Epidermal melanocyte (primary cell): ENCODE measurements at regions not wholly inside any gene's neighbourhood (a gene's known extent, or its start where the extent isn't known, plus 50 kb on each side); places are given as distances from the start of the nearest gene placed in this dataset.
"Not testable (repeated sequence)": the region's sequence is repeated elsewhere in the genome, so short reads cannot be mapped to it uniquely, and the experiment has no call there.

Experiments
- DNase-seq: peaks from one replicate; pipeline ENCODE4 v3.0.0; 2011; ENCODE audit warnings: low spot score; ENCODE audit not compliant: insufficient read length

DNA sequence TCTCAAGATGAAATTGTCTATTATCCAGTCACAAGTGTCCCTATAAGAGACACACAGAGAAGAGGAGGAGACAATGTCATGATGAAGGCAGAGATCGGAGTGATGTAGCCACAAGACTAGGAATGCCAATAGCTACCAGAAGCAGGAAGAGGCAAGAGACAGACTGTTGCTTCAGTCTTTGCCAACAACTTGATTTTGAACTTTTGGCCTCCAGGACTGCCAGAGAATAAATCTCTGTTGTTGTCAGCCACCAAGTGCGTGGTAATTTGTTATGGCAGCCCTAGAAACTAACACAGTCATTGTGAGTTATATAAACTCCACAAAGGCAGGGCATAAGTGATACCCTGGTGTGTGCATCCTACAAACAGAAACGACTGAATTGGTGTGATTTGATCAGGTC lies 517.0 kb downstream of the BTBD3 start:
- DNase-seq = no peak

DNA sequence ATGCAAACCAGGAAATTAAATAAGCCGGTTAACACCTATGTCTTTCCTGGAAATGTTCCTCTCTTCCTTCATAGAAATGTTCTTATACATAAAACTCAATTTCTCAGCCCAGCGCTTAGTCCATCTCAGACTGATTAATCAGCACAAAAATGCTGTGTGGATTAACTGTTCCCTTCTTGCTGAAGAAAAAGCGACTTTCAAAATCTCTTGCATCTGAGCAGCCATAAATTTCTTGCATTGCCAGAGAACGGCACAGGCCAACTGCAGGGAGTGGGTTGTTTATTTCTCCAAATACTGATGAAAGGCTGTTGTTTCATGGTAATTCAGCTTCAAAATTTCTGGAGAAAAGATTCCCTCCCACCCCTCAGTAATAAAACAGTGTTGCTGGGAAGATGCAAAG lies 517.6 kb downstream of the BTBD3 start:
- no peak for DNase-seq

DNA sequence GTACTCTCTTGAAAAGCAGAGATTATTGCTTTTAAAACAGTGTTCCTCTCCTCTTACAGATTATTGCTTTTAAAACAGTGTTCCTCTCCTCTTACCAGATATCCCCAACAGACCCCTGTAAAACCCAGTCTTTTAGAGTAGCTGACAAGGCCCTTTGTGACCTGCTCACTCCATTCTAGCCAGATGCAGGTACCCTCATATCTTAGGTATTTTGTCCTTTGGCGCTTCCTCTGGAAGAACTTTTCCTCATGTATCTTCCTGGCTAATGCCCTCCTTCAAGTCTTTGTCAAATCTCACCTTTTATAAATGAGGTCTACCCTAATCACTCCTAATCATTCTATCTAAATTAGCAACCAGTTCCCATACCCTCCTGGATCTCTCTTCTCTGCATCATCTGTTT lies 536.0 kb downstream of the BTBD3 start:
- no peak for DNase-seq

GRCh38 chr20:12455148-12455547 lies 537.5 kb downstream of the BTBD3 start:
- no peak for DNase-seq

DNA sequence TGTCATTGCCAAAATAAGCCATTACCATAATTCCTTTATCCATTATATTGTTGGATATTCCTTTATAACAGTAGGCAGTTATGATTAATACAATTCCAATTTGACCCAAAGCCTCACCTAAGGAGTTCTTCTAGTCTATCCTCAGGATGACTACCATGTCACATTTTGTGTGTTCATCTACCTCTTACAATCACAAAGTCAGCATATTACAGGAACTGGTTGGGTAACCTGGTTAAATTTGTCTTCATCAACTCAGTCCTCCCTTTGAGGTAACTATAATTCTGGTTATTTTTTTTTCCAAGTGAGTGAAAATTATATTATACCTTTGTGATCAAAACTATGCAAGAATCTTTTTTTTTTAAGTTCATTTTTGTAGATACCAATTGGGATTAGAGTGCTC lies 540.5 kb downstream of the BTBD3 start:
- DNase-seq = no peak

DNA sequence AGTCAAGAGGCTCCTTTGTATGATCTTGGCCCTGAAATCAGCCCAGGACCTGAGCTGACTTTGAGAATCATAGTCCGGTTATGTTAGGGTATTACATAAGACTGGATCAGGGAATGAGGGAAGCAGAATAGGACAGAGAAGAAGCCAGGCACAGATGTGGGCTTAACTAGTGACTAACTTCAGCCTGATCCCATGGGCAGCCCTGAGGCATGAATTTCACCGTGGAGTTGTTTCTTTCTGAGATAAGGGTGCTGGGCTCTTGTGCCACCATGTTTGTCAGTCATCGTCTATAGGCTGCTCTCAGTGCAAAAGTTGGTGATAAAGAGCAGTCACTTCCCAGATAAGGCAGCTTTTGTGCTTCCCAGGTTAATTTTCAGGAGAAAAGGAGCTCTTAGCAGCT lies 544.7 kb upstream of the SPTLC3 start:
- no peak for DNase-seq

GRCh38 chr20:12466915-12467314 lies 541.9 kb upstream of the SPTLC3 start:
- DNase-seq = no peak

- DNase-seq = no peak
Measured at GRCh38 chr20:12467758-12468157, 541.0 kb upstream of the SPTLC3 start.

- DNase-seq = no peak
Measured at GRCh38 chr20:12482661-12483060, 526.1 kb upstream of the SPTLC3 start.

GRCh38 chr20:12502443-12502842 lies 506.3 kb upstream of the SPTLC3 start:
- DNase-seq = no peak

GRCh38 chr20:12504779-12505178 lies 504.0 kb upstream of the SPTLC3 start:
- no peak for DNase-seq

- DNase-seq = no peak
Measured at GRCh38 chr20:12511499-12511898, 497.3 kb upstream of the SPTLC3 start.

DNA sequence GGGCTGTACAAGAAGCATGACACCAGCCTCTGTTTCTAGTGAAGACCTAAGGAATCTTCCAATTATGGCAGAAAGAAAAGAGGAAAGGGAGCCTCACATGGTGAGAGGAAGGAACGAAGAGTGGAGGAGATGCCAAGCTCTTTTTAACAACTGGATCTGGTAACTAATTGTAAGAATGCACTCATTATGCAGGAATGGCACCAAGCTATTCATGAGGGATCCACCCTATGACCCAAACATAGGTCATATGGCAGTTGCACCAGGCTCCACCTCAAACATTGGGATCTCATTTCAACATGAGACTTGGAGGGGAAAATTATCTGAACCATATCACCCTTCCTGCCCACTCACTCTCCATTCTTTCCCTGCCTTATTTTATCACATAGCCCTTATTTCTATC lies 496.0 kb upstream of the SPTLC3 start:
- no peak for DNase-seq

- DNase-seq = no peak
Measured at GRCh38 chr20:12528104-12528503, 480.7 kb upstream of the SPTLC3 start.

GRCh38 chr20:12528591-12529041 lies 480.2 kb upstream of the SPTLC3 start:
- no peak for DNase-seq

DNA sequence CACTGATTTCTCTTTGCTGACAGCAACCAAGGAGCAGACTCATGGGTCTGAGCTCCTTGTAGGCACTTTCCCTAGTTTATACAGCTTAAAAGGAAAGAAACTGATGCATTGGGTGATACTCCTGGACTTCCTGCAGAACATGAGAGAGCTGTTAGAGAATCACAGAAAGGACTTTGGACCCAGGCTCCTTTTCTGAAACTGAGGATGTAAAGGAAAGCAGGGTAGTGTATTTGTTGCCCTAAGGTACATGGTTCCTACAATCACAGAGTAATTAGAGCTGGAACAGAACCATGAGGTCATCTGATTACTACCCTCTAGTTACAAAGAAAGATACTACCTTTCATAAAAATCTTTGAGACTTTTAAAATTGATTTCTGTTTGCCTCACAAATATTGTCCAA lies 477.1 kb upstream of the SPTLC3 start:
- no peak for DNase-seq

DNA sequence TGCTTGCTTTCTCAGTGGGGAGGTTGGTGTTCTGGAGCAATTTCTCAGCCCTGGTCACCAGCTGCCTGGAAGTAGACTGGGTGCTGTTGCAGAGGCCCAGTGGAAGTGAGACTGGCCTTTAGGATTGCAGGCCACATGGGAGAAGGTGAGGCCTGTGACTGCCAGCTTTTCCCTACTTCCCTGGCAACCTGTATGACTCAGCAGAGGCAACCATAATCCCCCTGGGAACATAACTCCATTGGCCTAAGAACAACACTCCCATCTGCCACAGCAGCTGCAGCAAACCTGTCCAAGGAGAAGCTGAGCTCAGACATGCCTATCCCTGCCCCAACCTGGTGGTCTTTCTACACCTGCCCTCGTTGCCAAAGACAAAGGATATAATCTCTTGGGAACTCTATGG lies 473.5 kb upstream of the SPTLC3 start:
- DNase-seq = no peak

- no peak for DNase-seq
Measured at GRCh38 chr20:12535770-12536169, 473.0 kb upstream of the SPTLC3 start.

DNA sequence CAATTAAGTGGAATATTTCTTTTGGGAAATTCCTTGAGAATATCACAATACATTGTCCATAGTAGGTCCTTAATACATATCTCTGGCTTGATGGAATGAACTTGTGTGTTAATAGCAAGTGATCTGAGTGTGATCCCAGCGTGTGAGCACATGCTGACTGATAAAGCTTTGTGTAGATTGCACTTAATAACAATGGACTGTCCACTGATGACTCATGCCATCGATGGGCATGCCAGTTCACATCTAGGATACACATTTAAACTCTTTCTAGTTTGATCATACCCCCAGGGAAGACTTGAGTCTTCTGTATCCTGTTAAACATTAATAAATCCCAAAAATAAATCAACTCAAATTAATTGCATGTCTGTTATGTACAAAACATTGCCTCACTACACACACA lies 454.3 kb upstream of the SPTLC3 start:
- DNase-seq = no peak

GRCh38 chr20:12555369-12555768 lies 453.4 kb upstream of the SPTLC3 start:
- DNase-seq = no peak

DNA sequence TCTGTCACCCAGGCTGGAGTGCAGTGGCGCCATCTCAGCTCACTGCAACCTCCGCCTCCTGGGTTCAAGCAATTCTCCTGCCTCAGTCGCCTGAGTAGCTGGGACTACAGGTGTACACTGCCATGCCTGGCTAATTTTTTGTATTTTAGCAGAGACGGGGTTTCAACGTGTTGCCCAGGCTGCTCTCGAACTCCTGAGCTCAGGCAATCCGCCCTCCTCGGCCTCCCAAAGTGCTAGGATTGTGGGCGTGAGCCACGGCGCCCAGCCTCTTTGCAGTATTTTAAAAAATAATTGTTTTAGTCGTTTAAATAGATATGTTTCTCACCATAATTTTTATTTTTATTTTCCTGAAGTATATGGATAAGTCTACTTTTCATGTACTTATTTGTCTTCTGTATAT lies 452.9 kb upstream of the SPTLC3 start:
- not testable (repeated sequence) for DNase-seq

GRCh38 chr20:12557224-12557623 lies 451.5 kb upstream of the SPTLC3 start:
- DNase-seq = no peak

GRCh38 chr20:12564979-12565378 lies 443.8 kb upstream of the SPTLC3 start:
- no peak for DNase-seq

DNA sequence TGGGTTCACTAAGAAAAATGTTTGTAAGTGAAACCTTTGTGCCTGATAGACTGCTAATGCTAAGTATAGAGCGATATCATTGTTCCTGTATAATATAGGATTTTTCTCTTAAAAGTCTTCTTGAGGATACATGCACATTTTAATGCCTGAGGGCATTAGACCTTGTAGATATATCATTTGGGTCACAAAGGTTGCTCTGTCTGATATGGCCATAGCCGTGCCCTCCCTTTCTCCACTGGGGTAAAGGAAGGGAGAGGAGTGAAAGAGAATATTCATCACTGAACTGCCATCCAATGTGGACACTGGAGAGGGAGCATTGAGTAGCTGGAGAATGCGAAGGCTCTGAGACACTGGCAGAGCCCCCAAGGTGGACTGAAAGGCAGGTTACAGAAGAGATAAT lies 442.2 kb upstream of the SPTLC3 start:
- no peak for DNase-seq
